Trophoblast cell (in vitro differentiated cells and primary cell): ENCODE measurements at regions not wholly inside any gene's neighbourhood (a gene's known extent, or its start where the extent isn't known, plus 50 kb on each side); places are given as distances from the start of the nearest gene placed in this dataset.

ENCODE experiments used
- DNase-seq, 2 donors: peaks; one replicate each; pipeline ENCODE4 v3.0.0-alpha.2; 2016
- H2AFZ ChIP-seq: 2 replicates; pipeline ENCODE4 v1.6.1; 2013; ENCODE audit warnings: low read length, moderate library complexity, mild to moderate bottlenecking; ENCODE audit not compliant: insufficient read depth, poor library complexity
- H2AK5ac ChIP-seq: 2 replicates; pipeline ENCODE4 v1.6.1; 2013; ENCODE audit warnings: mild to moderate bottlenecking, low read length
- H2BK120ac ChIP-seq: 2 replicates; pipeline ENCODE4 v1.6.1; 2013; ENCODE audit warnings: low read length, mild to moderate bottlenecking, moderate library complexity; ENCODE audit not compliant: insufficient read depth, poor library complexity
- H2BK12ac ChIP-seq: 2 replicates; pipeline ENCODE4 v1.6.1; 2013; ENCODE audit warnings: mild to moderate bottlenecking, low read length, moderate library complexity
- H2BK5ac ChIP-seq: 2 replicates; pipeline ENCODE4 v1.6.1; 2013; ENCODE audit warnings: low read length, low read depth, moderate library complexity, mild to moderate bottlenecking; ENCODE audit not compliant: poor library complexity
- H3K14ac ChIP-seq: 2 replicates; pipeline ENCODE4 v1.6.1; 2013; ENCODE audit warnings: mild to moderate bottlenecking, low read length
- H3K18ac ChIP-seq: 2 replicates; pipeline ENCODE4 v1.6.1; 2013; ENCODE audit warnings: mild to moderate bottlenecking, low read length
- H3K23ac ChIP-seq: 2 replicates; pipeline ENCODE4 v1.6.1; 2013; ENCODE audit warnings: low read length
- H3K27ac ChIP-seq: 2 replicates; pipeline ENCODE4 v1.5.1; 2013; ENCODE audit warnings: low read depth, mild to moderate bottlenecking, inconsistent platforms, low read length, moderate library complexity
- H3K27me3 ChIP-seq: 2 replicates; pipeline ENCODE4 v1.6.1; 2013; ENCODE audit warnings: inconsistent platforms, mild to moderate bottlenecking, low read length, moderate library complexity; ENCODE audit not compliant: insufficient read depth
- H3K36me3 ChIP-seq, 2 experiments: 1 replicate in 1 of 2; 2 replicates in 1 of 2; pipeline ENCODE4 v1.6.1; 2013; ENCODE audit warnings: low read length in 2 of 2, mild to moderate bottlenecking in 2 of 2, moderate library complexity in 1 of 2; ENCODE audit not compliant: insufficient read depth in 2 of 2, control insufficient read depth in 1 of 2
- H3K4ac ChIP-seq: 2 replicates; pipeline ENCODE4 v1.6.1; 2013; ENCODE audit warnings: low read depth, mild to moderate bottlenecking, low read length, moderate library complexity
- H3K4me1 ChIP-seq, 2 experiments: 1 replicate in 1 of 2; 2 replicates in 1 of 2; pipeline ENCODE4 v1.6.1; 2013; ENCODE audit warnings: low read length in 2 of 2, mild to moderate bottlenecking in 2 of 2, moderate library complexity in 1 of 2; ENCODE audit not compliant: insufficient read depth in 2 of 2, control insufficient read depth in 1 of 2
- H3K4me2 ChIP-seq: 2 replicates; pipeline ENCODE4 v1.6.1; 2013; ENCODE audit warnings: inconsistent platforms, mild to moderate bottlenecking, low read length, moderate library complexity
- H3K4me3 ChIP-seq: 2 replicates; pipeline ENCODE4 v1.5.1; 2013; ENCODE audit warnings: mild to moderate bottlenecking, low read depth, low read length, inconsistent platforms
- H3K79me1 ChIP-seq: one replicate; pipeline ENCODE4 v1.6.1; 2013; ENCODE audit warnings: low read length
- H3K79me2 ChIP-seq: 2 replicates; pipeline ENCODE4 v1.6.1; 2013; ENCODE audit warnings: low read length, mild to moderate bottlenecking; ENCODE audit not compliant: control insufficient read depth, insufficient read depth, poor library complexity
- H3K9ac ChIP-seq: 2 replicates; pipeline ENCODE4 v1.6.1; 2013; ENCODE audit warnings: mild to moderate bottlenecking, low read length
- H3K9me3 ChIP-seq: 2 replicates; pipeline ENCODE4 v1.6.1; 2013; ENCODE audit warnings: low read depth, mild to moderate bottlenecking, control low read depth, inconsistent platforms, low read length; ENCODE audit not compliant: insufficient read depth
- H4K12ac ChIP-seq: 2 replicates; pipeline ENCODE4 v1.6.1; 2013; ENCODE audit warnings: low read depth, mild to moderate bottlenecking, low read length, moderate library complexity
- H4K8ac ChIP-seq: 2 replicates; pipeline ENCODE4 v1.6.1; 2013; ENCODE audit warnings: low read depth, mild to moderate bottlenecking, low read length, moderate library complexity
- H4K91ac ChIP-seq: one replicate; pipeline ENCODE4 v1.6.1; 2013; ENCODE audit warnings: low read depth, mild to moderate bottlenecking, low read length, moderate library complexity
- WGBS: extraction: QIAGEN DNeasy Blood & Tissue Kit; methylation state at CpG from one replicate; pipeline ENCODE4 v1.1.7; 2013; ENCODE audit warnings: missing lambda C conversion rate; ENCODE audit not compliant: insufficient read length, insufficient coverage; ENCODE audit errors: extremely low coverage; 5-methylcytosine and 5-hydroxymethylcytosine counted together

GRCh38 chr5:133741396-133741795 is 129.1 kb upstream of the FSTL4 start:
- Histone ChIP-seq H2BK120ac (no peak overlapping the region), H3K4me3 (no peak overlapping the region), H3K9me3 (peaks cover 2% of the 10 kb centered on the region), H2BK5ac (no peak overlapping the region), H3K14ac (no peak overlapping the region), H3K79me1 (peaks cover 3% of the 10 kb centered on the region), H3K27ac (no peak overlapping the region), H3K4ac (no peak overlapping the region), H3K27me3 (no peaks in the 10 kb centered on the region), H3K9ac (no peak overlapping the region), H3K4me1 (peaks cover 13 to 17% of the 10 kb centered on the region in 2 experiments), H4K91ac (no peak overlapping the region), H3K79me2 (no peaks in the 10 kb centered on the region), H2AK5ac (no peak overlapping the region), H2BK12ac (no peak overlapping the region), H4K8ac (no peak overlapping the region), H4K12ac (no peak overlapping the region), H3K18ac (no peak overlapping the region), H3K36me3 (no peaks in the 10 kb centered on the region), H3K23ac (no peak overlapping the region), H3K4me2 (no peak overlapping the region), H2AFZ (no peak overlapping the region)
- no peak for DNase-seq
- WGBS = no CpG with 5 or more reads among the region's 4 CpGs

- H3K4me1 ChIP-seq = peaks cover 3 to 4% of the 10 kb centered on the region in 2 experiments
- no peak overlapping the region for H3K27ac ChIP-seq
- H2BK5ac ChIP-seq = no peak overlapping the region
- H2BK120ac ChIP-seq = no peak overlapping the region
- no peaks in the 10 kb centered on the region for H3K27me3 ChIP-seq
- H4K91ac ChIP-seq = no peak overlapping the region
- WGBS = 100% methylated on average over 2 of the region's 10 CpGs
- H3K36me3 ChIP-seq = no peaks in the 10 kb centered on the region
- no peak overlapping the region for H4K12ac ChIP-seq
- H3K9me3 ChIP-seq = peaks cover 2% of the 10 kb centered on the region
- H3K4me3 ChIP-seq = no peak overlapping the region
- no peak overlapping the region for H2BK12ac ChIP-seq
- no peak overlapping the region for H3K14ac ChIP-seq
- H3K79me2 ChIP-seq = no peaks in the 10 kb centered on the region
- H3K79me1 ChIP-seq = peaks cover 2% of the 10 kb centered on the region
- no peak overlapping the region for H3K4ac ChIP-seq
- no peak overlapping the region for H3K4me2 ChIP-seq
- no peak overlapping the region for H3K23ac ChIP-seq
- H2AK5ac ChIP-seq = no peak overlapping the region
- H3K18ac ChIP-seq = no peak overlapping the region
- H4K8ac ChIP-seq = no peak overlapping the region
- H2AFZ ChIP-seq = no peak overlapping the region
- no peak overlapping the region for H3K9ac ChIP-seq
- DNase-seq = no peak
Measured at GRCh38 chr5:133739181-133739780, 126.9 kb upstream of the FSTL4 start.

- Histone ChIP-seq H2BK12ac (no peak overlapping the region), H3K4me2 (no peak overlapping the region), H3K79me1 (no peaks in the 10 kb centered on the region), H4K91ac (no peak overlapping the region), H3K4me3 (no peak overlapping the region), H3K23ac (no peak overlapping the region), H4K12ac (no peak overlapping the region), H3K14ac (no peak overlapping the region), H3K18ac (no peak overlapping the region), H3K27me3 (no peaks in the 10 kb centered on the region), H2BK120ac (no peak overlapping the region), H3K9me3 (peaks cover 2% of the 10 kb centered on the region), H2BK5ac (no peak overlapping the region), H3K9ac (no peak overlapping the region), H4K8ac (no peak overlapping the region), H2AFZ (no peak overlapping the region), H3K36me3 (no peaks in the 10 kb centered on the region), H3K27ac (no peak overlapping the region), H2AK5ac (no peak overlapping the region), H3K79me2 (no peaks in the 10 kb centered on the region), H3K4me1 (peaks cover 0 to 2% of the 10 kb centered on the region in 2 experiments), H3K4ac (no peak overlapping the region)
- no peak for DNase-seq
- no CpG with 5 or more reads among the region's 4 CpGs for WGBS
Measured at GRCh38 chr5:133738271-133738670, 125.9 kb upstream of the FSTL4 start.

- Histone ChIP-seq H2BK12ac (no peak overlapping the region), H3K14ac (no peak overlapping the region), H3K18ac (no peak overlapping the region), H3K36me3 (no peaks in the 10 kb centered on the region), H3K27ac (no peak overlapping the region), H3K4me2 (no peak overlapping the region), H3K4me3 (no peak overlapping the region), H4K8ac (no peak overlapping the region), H3K27me3 (no peaks in the 10 kb centered on the region), H3K79me1 (no peaks in the 10 kb centered on the region), H3K9me3 (no peaks in the 10 kb centered on the region), H2AK5ac (no peak overlapping the region), H2BK5ac (no peak overlapping the region), H3K9ac (no peak overlapping the region), H2BK120ac (no peak overlapping the region), H4K91ac (no peak overlapping the region), H2AFZ (no peak overlapping the region), H3K4me1 (no peaks in the 10 kb centered on the region), H4K12ac (no peak overlapping the region), H3K4ac (no peak overlapping the region), H3K23ac (no peak overlapping the region), H3K79me2 (no peaks in the 10 kb centered on the region)
- no CpG with 5 or more reads among the region's 5 CpGs for WGBS
- no peak for DNase-seq
Measured at GRCh38 chr5:133736512-133736911, 124.2 kb upstream of the FSTL4 start.
